Erythroblast (primary cell): ENCODE measurements at regions not wholly inside any gene's neighbourhood (a gene's known extent, or its start where the extent isn't known, plus 50 kb on each side); places are given as distances from the start of the nearest gene placed in this dataset.

Source experiments
- GATA1 ChIP-seq: IDR thresholded peaks from 2 replicates; pipeline ENCODE4 v1.6.1; 2011; ENCODE audit warnings: low read depth, mild to moderate bottlenecking, control low read depth, low read length, moderate library complexity
- POLR2A ChIP-seq: IDR thresholded peaks from 2 replicates; pipeline ENCODE4 v1.6.1; 2011; ENCODE audit warnings: mild to moderate bottlenecking, low read length

DNA sequence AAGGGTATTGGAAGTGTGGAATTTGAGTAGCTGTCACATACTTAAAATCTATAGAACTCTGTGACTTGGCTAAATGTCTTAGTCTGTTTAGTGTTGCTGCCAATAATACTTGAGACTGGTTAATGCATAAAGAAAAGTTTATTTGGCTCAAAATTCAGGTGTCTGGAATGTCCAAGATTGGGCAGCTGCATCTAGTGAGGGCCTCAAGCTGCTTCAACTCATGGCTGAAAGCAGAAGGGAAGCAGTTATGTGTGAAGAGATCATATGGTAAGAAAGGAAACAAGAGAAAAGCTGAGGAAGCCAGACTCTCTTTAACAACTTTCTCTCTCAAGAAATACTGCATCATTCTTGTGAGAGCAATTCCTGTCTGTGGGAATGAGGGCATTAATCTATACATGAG lies 1043.3 kb upstream of the CDH6 start:
- TF ChIP-seq POLR2A (no peak), GATA1 (no peak)
